Stimulated activated CD4-positive, alpha-beta T cell treated with anti-CD3 and anti-CD28 coated beads, Interleukin-1b, Interleukin-23, amount 100 ng/mL, for 1 hour (primary cell): ENCODE measurements at regions not wholly inside any gene's neighbourhood (a gene's known extent, or its start where the extent isn't known, plus 50 kb on each side); places are given as distances from the start of the nearest gene placed in this dataset.

Experiments
- DNase-seq, 2 donors: peaks; one replicate each; pipeline ENCODE4 v3.0.0-alpha.2; 2020; ENCODE audit warnings: low read depth in 2 of 2

- no peak for DNase-seq
Measured at GRCh38 chr9:8188723-8189407, 389.3 kb upstream of the DMAC1 start.

- DNase-seq = no peak
Measured at GRCh38 chr9:8186560-8186959, 387.0 kb upstream of the DMAC1 start.

- no peak for DNase-seq
Measured at GRCh38 chr9:8183618-8184017, 384.0 kb upstream of the DMAC1 start.

GRCh38 chr9:8179381-8180053, 379.9 kb upstream of the DMAC1 start:
- no peak for DNase-seq

- no peak for DNase-seq
Measured at GRCh38 chr9:8172000-8172399, 372.4 kb upstream of the DMAC1 start.

GRCh38 chr9:8168916-8169438, 369.4 kb upstream of the DMAC1 start:
- no peak for DNase-seq

GRCh38 chr9:8160787-8161186, 361.2 kb upstream of the DMAC1 start:
- no peak for DNase-seq

GRCh38 chr9:8158574-8158973, 359.0 kb upstream of the DMAC1 start:
- DNase-seq = no peak

- DNase-seq = no peak
Measured at GRCh38 chr9:8157683-8158324, 358.2 kb upstream of the DMAC1 start.

- no peak for DNase-seq
Measured at GRCh38 chr9:8156346-8156745, 356.8 kb upstream of the DMAC1 start.

- DNase-seq = no peak
Measured at GRCh38 chr9:8155706-8156105, 356.1 kb upstream of the DMAC1 start.

GRCh38 chr9:8143677-8144076, 344.1 kb upstream of the DMAC1 start:
- no peak for DNase-seq

- DNase-seq = no peak
Measured at GRCh38 chr9:8140557-8140956, 341.0 kb upstream of the DMAC1 start.

GRCh38 chr9:8139756-8140155, 340.2 kb upstream of the DMAC1 start:
- no peak for DNase-seq

GRCh38 chr9:8136477-8136876, 336.9 kb upstream of the DMAC1 start:
- no peak for DNase-seq

GRCh38 chr9:8134635-8135034, 335.1 kb upstream of the DMAC1 start:
- DNase-seq = no peak

GRCh38 chr9:8133606-8134005, 334.0 kb upstream of the DMAC1 start:
- no peak for DNase-seq

GRCh38 chr9:8115570-8115969, 316.0 kb upstream of the DMAC1 start:
- no peak for DNase-seq

GRCh38 chr9:8114826-8115225, 315.2 kb upstream of the DMAC1 start:
- DNase-seq = no peak

GRCh38 chr9:8106362-8106761, 306.8 kb upstream of the DMAC1 start:
- DNase-seq = no peak

- no peak for DNase-seq
Measured at GRCh38 chr9:8101607-8102006, 302.0 kb upstream of the DMAC1 start.

GRCh38 chr9:8096091-8096490, 296.5 kb upstream of the DMAC1 start:
- no peak for DNase-seq

GRCh38 chr9:8095672-8096086, 296.1 kb upstream of the DMAC1 start:
- no peak for DNase-seq
